A549 (cell line): ENCODE measurements at regions not wholly inside any gene's neighbourhood (a gene's known extent, or its start where the extent isn't known, plus 50 kb on each side); places are given as distances from the start of the nearest gene placed in this dataset.

Source experiments
- ATAC-seq, 2 experiments: fragments of 200-7000 bp in 1 of 2; fragments of >200 bp in 1 of 2; cut with Nextera tagmentation in 1 of 2; cut with Tn5 transposase in 1 of 2; 3 replicates each; pipeline versions ENCODE4 v1.8.0 to v1.9.1; 2018 to 2020; ENCODE audit warnings: mild to moderate bottlenecking in 1 of 2, moderate library complexity in 1 of 2
- CTCF ChIA-PET: fragments of 300-600 bp; sonication (Branson Sonifier 250); formaldehyde crosslinking; extraction: SDS; loops from one replicate; lab custom pipeline; 2021; ENCODE audit warnings: antibody characterized with exemption, inconsistent platforms; lab: Yijun Ruan, JAX
- POLR2A ChIA-PET: fragments of 350-600 bp; formaldehyde crosslinking; extraction: SDS; loops from one replicate; lab custom pipeline; 2021; ENCODE audit warnings: antibody characterized with exemption, inconsistent platforms; lab: Yijun Ruan, JAX
- DNase-seq, 2 experiments: peaks; one replicate each; pipeline versions ENCODE4 v3.0.0 to v3.0.0-alpha.2; 2011 to 2016; ENCODE audit warnings: low read depth in 1 of 2, low spot score in 1 of 2
- FAIRE-seq: peaks from 2 replicates; lab custom pipeline; 2011; peaks lifted over from hg19 to GRCh38; lab: Jason Lieb, UNC
- H3K27ac ChIP-seq, 2 experiments: fragments of >200 bp; sonication (Bioruptor Twin); formaldehyde crosslinking; 3 replicates each; pipeline ENCODE4 v1.5.1; 2016 to 2017
- H3K4me1 ChIP-seq: fragments of >200 bp; sonication (Bioruptor Twin); formaldehyde crosslinking; 3 replicates; pipeline ENCODE4 v1.6.1; 2016
- H3K4me2 ChIP-seq: fragments of >200 bp; sonication (Bioruptor Twin); formaldehyde crosslinking; 3 replicates; pipeline ENCODE4 v1.6.1; 2016
- H3K4me3 ChIP-seq: fragments of >200 bp; sonication (Bioruptor Twin); formaldehyde crosslinking; 3 replicates; pipeline ENCODE4 v1.5.1; 2016
- H3K9me3 ChIP-seq: fragments of >200 bp; sonication (Bioruptor Twin); formaldehyde crosslinking; 3 replicates; pipeline ENCODE4 v1.6.1; 2016
- BHLHE40 ChIP-seq: IDR thresholded peaks from 2 replicates; pipeline ENCODE4 v1.6.1; 2012; ENCODE audit warnings: low read depth, low read length, inconsistent platforms
- CBX8 ChIP-seq: fragments of 200-600 bp; sonication (generic); IDR thresholded peaks from 2 replicates; pipeline ENCODE4 v1.6.1; 2016
- CEBPB ChIP-seq, 2 experiments: fragments of >200 bp in 1 of 2; sonication (Bioruptor Twin) in 1 of 2; formaldehyde crosslinking in 1 of 2; IDR thresholded peaks; 2 replicates each; pipeline ENCODE4 v1.6.1; 2012 to 2016
- EHF ChIP-seq: fragments of 250-450 bp; sonication (Bioruptor Pico); IDR thresholded peaks from 2 replicates; pipeline ENCODE4 v1.5.0; 2020; ENCODE audit warnings: mild to moderate bottlenecking
- FOSB ChIP-seq: fragments of 250-450 bp; sonication (Bioruptor Pico); IDR thresholded peaks from 2 replicates; pipeline ENCODE4 v1.5.0; 2020; ENCODE audit warnings: mild to moderate bottlenecking, moderate library complexity
- FOXS1 ChIP-seq: fragments of 250-450 bp; sonication (Bioruptor Pico); IDR thresholded peaks from 2 replicates; pipeline ENCODE4 v1.5.0; 2020; ENCODE audit warnings: mild to moderate bottlenecking, moderate library complexity
- GATA3 ChIP-seq: IDR thresholded peaks from 2 replicates; pipeline ENCODE4 v1.6.1; 2012; ENCODE audit warnings: borderline replicate concordance
- HEYL ChIP-seq: fragments of 250-450 bp; sonication (Bioruptor Pico); IDR thresholded peaks from 2 replicates; pipeline ENCODE4 v1.8.0; 2021; ENCODE audit warnings: mild to moderate bottlenecking, moderate library complexity
- HOXA7 ChIP-seq: fragments of 250-450 bp; sonication (Bioruptor Pico); IDR thresholded peaks from 2 replicates; pipeline ENCODE4 v1.5.0; 2020; ENCODE audit warnings: mild to moderate bottlenecking, moderate library complexity
- JUNB ChIP-seq: fragments of >200 bp; sonication (Bioruptor Twin); formaldehyde crosslinking; IDR thresholded peaks from 2 replicates; pipeline ENCODE4 v1.6.1; 2016
- KDM1A ChIP-seq: fragments of 200-600 bp; sonication (generic); IDR thresholded peaks from 2 replicates; pipeline ENCODE4 v1.6.1; 2016; ENCODE audit warnings: low read depth, mild to moderate bottlenecking
- MYC ChIP-seq: IDR thresholded peaks from 2 replicates; pipeline ENCODE4 v1.6.1; 2012; ENCODE audit warnings: mild to moderate bottlenecking, inconsistent platforms, low read length, improper control_type of control experiment, borderline replicate concordance
- NFE2L2 ChIP-seq: fragments of 150-350 bp; conservative IDR thresholded peaks from 2 replicates; pipeline ENCODE4 v1.6.1; 2014; ENCODE audit warnings: low read length
- NPAS2 ChIP-seq: fragments of 250-450 bp; sonication (Bioruptor Pico); IDR thresholded peaks from 2 replicates; pipeline ENCODE4 v1.8.0; 2022; ENCODE audit warnings: mild to moderate bottlenecking, moderate library complexity, borderline replicate concordance
- NR3C1 ChIP-seq: fragments of >200 bp; sonication (Bioruptor Twin); formaldehyde crosslinking; IDR thresholded peaks from 3 replicates; pipeline ENCODE4 v1.6.1; 2017
- PHF8 ChIP-seq: fragments of 200-600 bp; sonication (generic); IDR thresholded peaks from 2 replicates; pipeline ENCODE4 v1.6.1; 2016; ENCODE audit warnings: low read depth, mild to moderate bottlenecking, antibody characterized with exemption, moderate library complexity, borderline replicate concordance
- POLR2A ChIP-seq: IDR thresholded peaks from 2 replicates; pipeline ENCODE4 v1.6.1; 2012; ENCODE audit warnings: mild to moderate bottlenecking, low read length
- POLR2AphosphoS2 ChIP-seq: conservative IDR thresholded peaks from 2 replicates; pipeline ENCODE4 v1.6.1; 2012; ENCODE audit warnings: low read length, improper control_type of control experiment, inconsistent platforms
- RCOR1 ChIP-seq: fragments of 150-350 bp; IDR thresholded peaks from 2 replicates; pipeline ENCODE4 v1.6.1; 2014; ENCODE audit warnings: antibody characterized with exemption, low read length, low read depth
- RFX5 ChIP-seq: fragments of 450-650 bp; IDR thresholded peaks from 2 replicates; pipeline ENCODE4 v1.7.1; 2014; ENCODE audit warnings: antibody characterized with exemption, mild to moderate bottlenecking, moderate library complexity
- SMC3 ChIP-seq: fragments of >200 bp; sonication (Bioruptor Twin); formaldehyde crosslinking; IDR thresholded peaks from 3 replicates; pipeline ENCODE4 v1.6.1; 2018; ENCODE audit warnings: inconsistent platforms
- SREBF2 ChIP-seq: fragments of 450-650 bp; IDR thresholded peaks from 2 replicates; pipeline ENCODE4 v1.6.1; 2014; ENCODE audit warnings: mild to moderate bottlenecking, moderate library complexity
- ZFP36 ChIP-seq: fragments of 450-650 bp; IDR thresholded peaks from 2 replicates; pipeline ENCODE4 v1.6.1; 2014; ENCODE audit warnings: borderline replicate concordance; ENCODE audit not compliant: partially characterized antibody
- ZNF302 ChIP-seq: fragments of 250-450 bp; sonication (Bioruptor Pico); IDR thresholded peaks from 2 replicates; pipeline ENCODE4 v1.9.0; 2021; ENCODE audit warnings: inconsistent platforms, mild to moderate bottlenecking, moderate library complexity
- ZSCAN20 ChIP-seq: fragments of 250-450 bp; sonication (Bioruptor Pico); IDR thresholded peaks from 2 replicates; pipeline ENCODE4 v1.8.0; 2022; ENCODE audit warnings: mild to moderate bottlenecking, moderate library complexity
- WGBS: methylation state at CpG from one replicate; pipeline ENCODE4 v1.1.6; 2017; ENCODE audit errors: missing lambda C conversion rate; 5-methylcytosine and 5-hydroxymethylcytosine counted together
- TF ChIP-seq, protein P1 (sequence below): fragments of 150-350 bp; IDR thresholded peaks from 2 replicates; pipeline ENCODE4 v1.6.1; 2014; ENCODE audit warnings: low read depth, mild to moderate bottlenecking, low read length
- TF ChIP-seq, protein P2 (sequence below): fragments of 250-450 bp; sonication (Bioruptor Pico); IDR thresholded peaks from 2 replicates; pipeline ENCODE4 v1.5.0; 2020; ENCODE audit warnings: low read depth, mild to moderate bottlenecking, moderate library complexity
- TF ChIP-seq, protein P3 (sequence below): fragments of >200 bp; sonication (Bioruptor Twin); formaldehyde crosslinking; IDR thresholded peaks from 3 replicates; pipeline ENCODE4 v1.5.1; 2016
- TF ChIP-seq, protein P4 (sequence below): IDR thresholded peaks from 2 replicates; pipeline ENCODE4 v1.6.1; 2012; ENCODE audit warnings: low read depth, borderline replicate concordance
- TF ChIP-seq, protein P5 (sequence below): fragments of 250-450 bp; sonication (Bioruptor Pico); IDR thresholded peaks from 2 replicates; pipeline ENCODE4 v1.5.0; 2021; ENCODE audit warnings: mild to moderate bottlenecking, moderate library complexity, borderline replicate concordance
- TF ChIP-seq, protein P6 (sequence below): fragments of >200 bp; sonication (Bioruptor Twin); formaldehyde crosslinking; IDR thresholded peaks from 2 replicates; pipeline ENCODE4 v1.6.1; 2016
- TF ChIP-seq, protein P7 (sequence below): fragments of 450-650 bp; IDR thresholded peaks from 2 replicates; pipeline ENCODE4 v1.6.1; 2014; ENCODE audit warnings: antibody characterized with exemption
- TF ChIP-seq, protein P8 (sequence below): IDR thresholded peaks from 2 replicates; pipeline ENCODE4 v1.6.1; 2012

DNA sequence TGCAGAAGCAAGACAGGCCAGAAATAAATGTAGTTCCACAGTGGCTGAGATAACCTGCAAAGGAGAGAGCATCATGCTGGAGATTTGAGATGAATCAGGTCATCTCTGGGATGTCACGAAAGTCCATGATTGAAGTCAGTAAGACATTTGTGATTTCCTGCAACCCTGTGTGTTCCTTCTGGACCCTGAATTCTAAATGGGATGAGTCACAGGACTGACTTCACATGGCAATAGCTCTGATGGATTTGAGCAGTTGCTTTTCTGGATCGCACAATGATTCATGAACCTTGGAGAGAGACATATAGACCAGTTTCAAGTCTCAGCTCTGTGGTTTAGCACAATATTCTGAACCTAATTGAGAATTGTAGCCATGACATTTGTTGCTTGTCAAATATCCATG lies 102.9 kb downstream of the TSN start:
- H3K4me1 ChIP-seq = no peaks in the 10 kb centered on the region
- no peak for TF ChIP-seq FOSB (CRISPR knock-in tag)
- TF ChIP-seq FOXS1 (CRISPR knock-in tag) = no peak
- TF ChIP-seq HOXA7 (CRISPR knock-in tag) = no peak
- TF ChIP-seq, protein P1, sequence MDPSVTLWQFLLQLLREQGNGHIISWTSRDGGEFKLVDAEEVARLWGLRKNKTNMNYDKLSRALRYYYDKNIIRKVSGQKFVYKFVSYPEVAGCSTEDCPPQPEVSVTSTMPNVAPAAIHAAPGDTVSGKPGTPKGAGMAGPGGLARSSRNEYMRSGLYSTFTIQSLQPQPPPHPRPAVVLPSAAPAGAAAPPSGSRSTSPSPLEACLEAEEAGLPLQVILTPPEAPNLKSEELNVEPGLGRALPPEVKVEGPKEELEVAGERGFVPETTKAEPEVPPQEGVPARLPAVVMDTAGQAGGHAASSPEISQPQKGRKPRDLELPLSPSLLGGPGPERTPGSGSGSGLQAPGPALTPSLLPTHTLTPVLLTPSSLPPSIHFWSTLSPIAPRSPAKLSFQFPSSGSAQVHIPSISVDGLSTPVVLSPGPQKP = no peak
- no peak for TF ChIP-seq MYC
- TF ChIP-seq NR3C1 = no peak
- TF ChIP-seq, protein P2, sequence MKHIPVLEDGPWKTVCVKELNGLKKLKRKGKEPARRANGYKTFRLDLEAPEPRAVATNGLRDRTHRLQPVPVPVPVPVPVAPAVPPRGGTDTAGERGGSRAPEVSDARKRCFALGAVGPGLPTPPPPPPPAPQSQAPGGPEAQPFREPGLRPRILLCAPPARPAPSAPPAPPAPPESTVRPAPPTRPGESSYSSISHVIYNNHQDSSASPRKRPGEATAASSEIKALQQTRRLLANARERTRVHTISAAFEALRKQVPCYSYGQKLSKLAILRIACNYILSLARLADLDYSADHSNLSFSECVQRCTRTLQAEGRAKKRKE = no peak
- no peak for TF ChIP-seq ZNF302
- TF ChIP-seq ZSCAN20 (CRISPR knock-in tag) = no peak
- TF ChIP-seq SREBF2 = no peak
- TF ChIP-seq NFE2L2 = no peak
- no peak for TF ChIP-seq EHF (CRISPR knock-in tag)
- TF ChIP-seq JUNB = no peak
- TF ChIP-seq, protein P3, sequence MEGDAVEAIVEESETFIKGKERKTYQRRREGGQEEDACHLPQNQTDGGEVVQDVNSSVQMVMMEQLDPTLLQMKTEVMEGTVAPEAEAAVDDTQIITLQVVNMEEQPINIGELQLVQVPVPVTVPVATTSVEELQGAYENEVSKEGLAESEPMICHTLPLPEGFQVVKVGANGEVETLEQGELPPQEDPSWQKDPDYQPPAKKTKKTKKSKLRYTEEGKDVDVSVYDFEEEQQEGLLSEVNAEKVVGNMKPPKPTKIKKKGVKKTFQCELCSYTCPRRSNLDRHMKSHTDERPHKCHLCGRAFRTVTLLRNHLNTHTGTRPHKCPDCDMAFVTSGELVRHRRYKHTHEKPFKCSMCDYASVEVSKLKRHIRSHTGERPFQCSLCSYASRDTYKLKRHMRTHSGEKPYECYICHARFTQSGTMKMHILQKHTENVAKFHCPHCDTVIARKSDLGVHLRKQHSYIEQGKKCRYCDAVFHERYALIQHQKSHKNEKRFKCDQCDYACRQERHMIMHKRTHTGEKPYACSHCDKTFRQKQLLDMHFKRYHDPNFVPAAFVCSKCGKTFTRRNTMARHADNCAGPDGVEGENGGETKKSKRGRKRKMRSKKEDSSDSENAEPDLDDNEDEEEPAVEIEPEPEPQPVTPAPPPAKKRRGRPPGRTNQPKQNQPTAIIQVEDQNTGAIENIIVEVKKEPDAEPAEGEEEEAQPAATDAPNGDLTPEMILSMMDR = no peak
- no peak for TF ChIP-seq CBX8
- TF ChIP-seq, protein P4, sequence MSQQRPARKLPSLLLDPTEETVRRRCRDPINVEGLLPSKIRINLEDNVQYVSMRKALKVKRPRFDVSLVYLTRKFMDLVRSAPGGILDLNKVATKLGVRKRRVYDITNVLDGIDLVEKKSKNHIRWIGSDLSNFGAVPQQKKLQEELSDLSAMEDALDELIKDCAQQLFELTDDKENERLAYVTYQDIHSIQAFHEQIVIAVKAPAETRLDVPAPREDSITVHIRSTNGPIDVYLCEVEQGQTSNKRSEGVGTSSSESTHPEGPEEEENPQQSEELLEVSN = no peak
- no peak for TF ChIP-seq PHF8
- no peak for TF ChIP-seq POLR2A
- 12% methylated on average over 2 of the region's 2 CpGs for WGBS
- ChIA-PET CTCF (no interaction called here), POLR2A (no interaction called here)
- no peak for DNase-seq
- H3K27ac ChIP-seq = no peak overlapping the region
- ATAC-seq = no peak
- no peak overlapping the region for H3K4me2 ChIP-seq
- H3K9me3 ChIP-seq = no peaks in the 10 kb centered on the region; the same call in 2 of the 3 replicates
- H3K4me3 ChIP-seq = no peak overlapping the region
- no peak for FAIRE-seq

DNA sequence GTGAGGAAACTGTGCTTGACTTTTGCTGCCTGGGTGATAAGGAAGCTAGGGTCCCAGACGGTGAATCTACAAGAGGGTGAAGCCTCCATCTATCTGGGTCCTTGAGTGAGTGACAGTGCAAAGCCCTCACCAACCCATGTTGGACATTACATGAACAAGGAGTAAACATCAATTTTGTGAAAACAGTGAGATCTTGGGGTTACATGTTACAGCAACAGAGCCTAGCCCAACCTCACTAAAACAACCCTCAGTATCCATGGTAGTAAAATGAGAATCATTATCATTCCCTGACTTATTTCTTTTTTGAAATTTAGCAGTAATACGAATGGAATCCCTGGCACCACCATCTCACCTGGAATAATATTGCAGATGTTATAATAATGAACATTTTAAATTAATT lies 103.4 kb downstream of the TSN start:
- WGBS = 0% methylated on average over 2 of the region's 2 CpGs
- no peak for DNase-seq

More for the DNA sequence above, 103.4 kb downstream of the TSN start:
- FAIRE-seq (no peak), ATAC-seq (no peak)
- no peaks in the 10 kb centered on the region; the same call in 1 of the 3 replicates for H3K9me3 ChIP-seq
- no peak overlapping the region for H3K27ac ChIP-seq
- POLR2A ChIA-PET = no interaction called here
- H3K4me3 ChIP-seq = no peak overlapping the region
- H3K4me2 ChIP-seq = no peak overlapping the region
- no peaks in the 10 kb centered on the region for H3K4me1 ChIP-seq
- CTCF ChIA-PET = no interaction called here
- TF ChIP-seq RFX5 = no peak
- TF ChIP-seq NPAS2 (CRISPR knock-in tag) = no peak
- no peak for TF ChIP-seq KDM1A
- TF ChIP-seq HEYL (CRISPR knock-in tag) = no peak
- TF ChIP-seq, protein P5, sequence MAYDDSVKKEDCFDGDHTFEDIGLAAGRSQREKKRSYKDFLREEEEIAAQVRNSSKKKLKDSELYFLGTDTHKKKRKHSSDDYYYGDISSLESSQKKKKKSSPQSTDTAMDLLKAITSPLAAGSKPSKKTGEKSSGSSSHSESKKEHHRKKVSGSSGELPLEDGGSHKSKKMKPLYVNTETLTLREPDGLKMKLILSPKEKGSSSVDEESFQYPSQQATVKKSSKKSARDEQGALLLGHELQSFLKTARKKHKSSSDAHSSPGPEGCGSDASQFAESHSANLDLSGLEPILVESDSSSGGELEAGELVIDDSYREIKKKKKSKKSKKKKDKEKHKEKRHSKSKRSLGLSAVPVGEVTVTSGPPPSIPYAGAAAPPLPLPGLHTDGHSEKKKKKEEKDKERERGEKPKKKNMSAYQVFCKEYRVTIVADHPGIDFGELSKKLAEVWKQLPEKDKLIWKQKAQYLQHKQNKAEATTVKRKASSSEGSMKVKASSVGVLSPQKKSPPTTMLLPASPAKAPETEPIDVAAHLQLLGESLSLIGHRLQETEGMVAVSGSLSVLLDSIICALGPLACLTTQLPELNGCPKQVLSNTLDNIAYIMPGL (CRISPR knock-in tag) = no peak
- no peak for TF ChIP-seq ZFP36
- TF ChIP-seq, protein P6, sequence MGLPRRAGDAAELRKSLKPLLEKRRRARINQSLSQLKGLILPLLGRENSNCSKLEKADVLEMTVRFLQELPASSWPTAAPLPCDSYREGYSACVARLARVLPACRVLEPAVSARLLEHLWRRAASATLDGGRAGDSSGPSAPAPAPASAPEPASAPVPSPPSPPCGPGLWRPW = no peak
- TF ChIP-seq FOXS1 (CRISPR knock-in tag) = no peak
- no peak for TF ChIP-seq BHLHE40
- no peak for TF ChIP-seq EHF (CRISPR knock-in tag)
- TF ChIP-seq, protein P7, sequence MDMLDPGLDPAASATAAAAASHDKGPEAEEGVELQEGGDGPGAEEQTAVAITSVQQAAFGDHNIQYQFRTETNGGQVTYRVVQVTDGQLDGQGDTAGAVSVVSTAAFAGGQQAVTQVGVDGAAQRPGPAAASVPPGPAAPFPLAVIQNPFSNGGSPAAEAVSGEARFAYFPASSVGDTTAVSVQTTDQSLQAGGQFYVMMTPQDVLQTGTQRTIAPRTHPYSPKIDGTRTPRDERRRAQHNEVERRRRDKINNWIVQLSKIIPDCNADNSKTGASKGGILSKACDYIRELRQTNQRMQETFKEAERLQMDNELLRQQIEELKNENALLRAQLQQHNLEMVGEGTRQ = no peak
- no peak for TF ChIP-seq POLR2AphosphoS2
- TF ChIP-seq POLR2A = no peak
- TF ChIP-seq SMC3 = no peak
- TF ChIP-seq RCOR1 = no peak
- TF ChIP-seq, protein P8, sequence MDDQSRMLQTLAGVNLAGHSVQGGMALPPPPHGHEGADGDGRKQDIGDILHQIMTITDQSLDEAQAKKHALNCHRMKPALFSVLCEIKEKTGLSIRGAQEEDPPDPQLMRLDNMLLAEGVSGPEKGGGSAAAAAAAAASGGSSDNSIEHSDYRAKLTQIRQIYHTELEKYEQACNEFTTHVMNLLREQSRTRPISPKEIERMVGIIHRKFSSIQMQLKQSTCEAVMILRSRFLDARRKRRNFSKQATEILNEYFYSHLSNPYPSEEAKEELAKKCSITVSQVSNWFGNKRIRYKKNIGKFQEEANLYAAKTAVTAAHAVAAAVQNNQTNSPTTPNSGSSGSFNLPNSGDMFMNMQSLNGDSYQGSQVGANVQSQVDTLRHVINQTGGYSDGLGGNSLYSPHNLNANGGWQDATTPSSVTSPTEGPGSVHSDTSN = no peak
- TF ChIP-seq CEBPB (IDR thresholded peaks at IDR 0.05) = no peak
- no peak for TF ChIP-seq GATA3
- TF ChIP-seq NR3C1 = no peak
